AG04450 (cell line): ENCODE measurements at regions not wholly inside any gene's neighbourhood (a gene's known extent, or its start where the extent isn't known, plus 50 kb on each side); places are given as distances from the start of the nearest gene placed in this dataset.

Experiments used
- CTCF ChIA-PET: fragments of 300-600, 350-600 bp; formaldehyde crosslinking; extraction: SDS; loops from one replicate; lab custom pipeline; 2022; ENCODE audit warnings: antibody characterized with exemption, inconsistent platforms; lab: Charles Lee
- POLR2A ChIA-PET: fragments of 350-600 bp; formaldehyde crosslinking; extraction: SDS; loops from one replicate; lab custom pipeline; 2021; ENCODE audit warnings: antibody characterized with exemption, inconsistent platforms; lab: Yijun Ruan, JAX
- DNase-seq: peaks from one replicate; pipeline ENCODE4 v3.0.0-alpha.2; 2011; ENCODE audit warnings: low read depth, low spot score
- H3K27ac ChIP-seq: one replicate; pipeline ENCODE4 v1.5.1; 2012; ENCODE audit warnings: low read depth, low read length, control low read depth
- H3K27me3 ChIP-seq: one replicate; pipeline ENCODE4 v1.6.0; 2012; ENCODE audit warnings: low read length; ENCODE audit not compliant: control insufficient read depth, insufficient read depth
- H3K4me3 ChIP-seq: 2 replicates; pipeline ENCODE4 v1.5.1; 2011; ENCODE audit warnings: mild to moderate bottlenecking, low read depth, low read length, control low read depth
- H3K9me3 ChIP-seq: 2 replicates; pipeline ENCODE4 v1.5.1; 2012; ENCODE audit warnings: low read length; ENCODE audit not compliant: control insufficient read depth, insufficient read depth
- CTCF ChIP-seq: IDR thresholded peaks from 2 replicates; pipeline ENCODE4 v1.5.1; 2011; ENCODE audit warnings: low read depth, low read length, control low read depth, inconsistent platforms

DNA sequence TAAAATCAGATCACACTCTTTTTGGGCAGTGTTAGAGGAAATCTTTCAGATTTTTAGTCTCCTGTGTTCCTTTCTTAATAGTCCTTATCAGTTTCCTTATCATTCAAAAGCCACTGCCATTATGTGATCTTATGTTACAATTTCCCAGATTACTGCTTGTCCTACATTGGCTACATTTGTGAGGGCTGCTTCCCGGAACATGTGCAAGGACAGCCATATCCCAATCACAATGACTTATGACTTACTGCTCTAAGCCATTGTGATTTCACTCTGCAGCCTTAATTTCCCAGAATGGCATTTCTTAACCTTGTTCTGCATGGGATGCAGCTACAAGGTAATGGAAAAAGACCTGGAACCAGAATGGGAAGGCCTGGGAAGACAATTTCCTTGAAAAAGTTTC, 125.1 kb upstream of the PPP2R3A start:
- ChIA-PET CTCF (no interaction called here), POLR2A (no interaction called here)
- DNase-seq: no peak
- H3K27ac ChIP-seq: no peak overlapping the region
- no peaks in the 10 kb centered on the region for H3K27me3 ChIP-seq
- no peak for TF ChIP-seq CTCF
- no peaks in the 10 kb centered on the region for H3K9me3 ChIP-seq
- H3K4me3 ChIP-seq: no peak overlapping the region

GRCh38 chr3:135844386-135844785, 121.1 kb upstream of the PPP2R3A start:
- Histone ChIP-seq H3K27ac (no peak overlapping the region), H3K4me3 (no peak overlapping the region), H3K9me3 (no peaks in the 10 kb centered on the region), H3K27me3 (no peaks in the 10 kb centered on the region)
- no peak for TF ChIP-seq CTCF
- CTCF ChIA-PET: no interaction called here
- POLR2A ChIA-PET: no interaction called here
- DNase-seq: no peak

GRCh38 chr3:135848051-135848450, 117.5 kb upstream of the PPP2R3A start:
- Histone ChIP-seq H3K9me3 (no peaks in the 10 kb centered on the region), H3K27ac (no peak overlapping the region), H3K27me3 (no peaks in the 10 kb centered on the region), H3K4me3 (no peak overlapping the region)
- DNase-seq: no peak
- TF ChIP-seq CTCF: no peak
- POLR2A ChIA-PET: no interaction called here
- CTCF ChIA-PET: no interaction called here

GRCh38 chr3:135849827-135850226, 115.7 kb upstream of the PPP2R3A start:
- POLR2A ChIA-PET: no interaction called here
- no peak for TF ChIP-seq CTCF
- H3K27me3 ChIP-seq: no peaks in the 10 kb centered on the region
- CTCF ChIA-PET: interaction anchor here (0.6 to 1.3 kb wide), 2 partner anchors 20 to 45 kb away, joined by 3 to 5 read pairs; no protein-coding TSS in a partner anchor
- no peaks in the 10 kb centered on the region for H3K9me3 ChIP-seq
- H3K4me3 ChIP-seq: no peak overlapping the region
- H3K27ac ChIP-seq: no peak overlapping the region
- no peak for DNase-seq

DNA sequence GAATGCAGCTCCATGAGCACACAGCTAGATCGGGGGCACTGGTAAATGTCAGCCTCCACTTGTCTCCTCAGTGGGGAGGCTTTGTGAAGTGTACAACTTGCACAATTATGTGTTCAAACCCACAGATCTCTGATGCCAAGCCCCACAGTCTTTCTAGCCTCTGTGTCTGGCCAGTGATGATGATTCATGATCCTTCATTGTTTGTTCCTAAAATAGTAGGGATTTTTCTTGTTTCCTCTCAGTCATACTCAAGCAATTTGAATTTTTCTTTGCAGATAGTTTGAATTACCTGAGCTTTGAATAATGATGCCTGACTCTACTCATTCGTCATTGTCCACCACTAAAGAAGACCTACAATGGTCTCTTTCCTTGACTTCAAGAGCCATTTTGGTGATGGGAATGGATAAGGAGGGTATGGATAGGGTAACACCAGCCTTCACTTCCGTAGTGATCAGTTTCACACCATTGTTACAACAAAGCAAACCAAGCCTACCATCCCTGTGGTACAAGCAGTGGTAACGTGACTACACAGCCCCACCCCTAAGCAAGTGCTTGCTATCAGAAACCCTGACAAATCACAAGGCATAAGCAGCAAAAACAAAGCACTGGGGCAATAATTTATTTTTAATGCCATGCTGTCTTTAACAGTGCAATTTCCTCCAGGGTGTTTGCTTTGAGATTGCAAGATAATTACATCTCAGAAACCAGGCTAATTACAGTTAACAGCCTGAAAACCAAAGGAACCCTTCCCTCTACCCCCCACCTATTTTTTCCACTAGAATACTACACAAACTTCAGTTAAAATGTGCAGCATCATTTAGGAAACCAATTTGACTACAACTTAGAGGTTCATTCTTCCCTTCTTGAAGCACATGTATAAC, 114.1 kb upstream of the PPP2R3A start:
- Histone ChIP-seq H3K27ac (no peak overlapping the region), H3K4me3 (no peak overlapping the region), H3K9me3 (no peaks in the 10 kb centered on the region), H3K27me3 (no peaks in the 10 kb centered on the region)
- ChIA-PET CTCF (interaction anchor here (1.3 to 1.5 kb wide), 2 partner anchors 43 kb away, joined by 3 read pairs; no protein-coding TSS in a partner anchor), POLR2A (no interaction called here)
- no peak for TF ChIP-seq CTCF
- no peak for DNase-seq
